Psoas muscle (tissue), 7 donors: ENCODE measurements at regions not wholly inside any gene's neighbourhood (a gene's known extent, or its start where the extent isn't known, plus 50 kb on each side); places are given as distances from the start of the nearest gene placed in this dataset.

Experiments
- ATAC-seq, 4 donors: fragments of 200-7000 bp; cut with Tn5 transposase; one replicate each; pipeline ENCODE4 v1.9.1; 2020; ENCODE audit warnings: moderate library complexity in 3 of 4, mild to moderate bottlenecking in 2 of 4
- DNase-seq, 2 donors: peaks; one replicate each; pipeline ENCODE4 v3.0.0-alpha.2; 2020
- H3K27ac ChIP-seq: fragments of 200-600 bp; one replicate; pipeline ENCODE4 v1.8.0; 2022
- H3K27me3 ChIP-seq, 3 donors: fragments of 200-600 bp in 1 of 3; one replicate each; pipeline versions ENCODE4 v1.6.1 to v1.8.0; 2013 to 2022; ENCODE audit warnings: low read length in 2 of 3, mild to moderate bottlenecking in 2 of 3, moderate library complexity in 1 of 3; ENCODE audit not compliant: insufficient read depth in 3 of 3
- H3K36me3 ChIP-seq, 2 donors: fragments of 200-600 bp in 1 of 2; one replicate each; pipeline versions ENCODE4 v1.6.1 to v1.8.0; 2013 to 2022; ENCODE audit warnings: low read depth in 1 of 2, mild to moderate bottlenecking in 1 of 2, moderate library complexity in 1 of 2; ENCODE audit not compliant: insufficient read depth in 1 of 2
- H3K4me1 ChIP-seq: fragments of 200-600 bp; one replicate; pipeline ENCODE4 v1.8.0; 2022
- H3K4me3 ChIP-seq: fragments of 200-600 bp; one replicate; pipeline ENCODE4 v1.8.0; 2022; ENCODE audit warnings: mild to moderate bottlenecking
- H3K9me3 ChIP-seq: fragments of 200-600 bp; one replicate; pipeline ENCODE4 v1.8.0; 2022
- CTCF ChIP-seq: fragments of 200-600 bp; IDR thresholded peaks from one replicate; pipeline ENCODE4 v1.8.0; 2022; ENCODE audit warnings: antibody characterized with exemption
- WGBS, 3 donors: extraction: QIAGEN DNeasy Blood & Tissue Kit; methylation state at CpG; one replicate each; pipeline versions ENCODE4 v1.1.6 to v1.1.7; 2013; 5-methylcytosine and 5-hydroxymethylcytosine counted together
- intact Hi-C, 2 donors: fragments of 100-400 bp; cut with DNase I; formaldehyde crosslinking; loops; one replicate each; pipeline versions ENCODE4 v1.11.0 to v1.14.2; 2022
- donor health status: healthy with polysubstance abuse.
- donor health status: DM: no; HTN: no; CAD: no; lungs with moderate emphysema.
- donor health status: Bipolar disorder and iron deficiency.
- donor health status: healthy.
- donor health status: DM: yes; HTN: yes; CAD: no.
- donor health status: DM: no; HTN: no; CAD: no.
- donor health status: DM: yes; HTN: yes; CAD: no.

GRCh38 chr3:194738254-194739093 lies 52.8 kb downstream of the FAM43A start:
- ATAC-seq (peak; percentile 96 to 100 (median 99)), DNase-seq (peak; percentile 63 to 92)
- Histone ChIP-seq H3K36me3 (no peaks in the 10 kb centered on the region), H3K27ac (no peak overlapping the region), H3K4me3 (no peak overlapping the region), H3K4me1 (peaks cover 17% of the 10 kb centered on the region), H3K9me3 (peaks cover 4% of the 10 kb centered on the region), H3K27me3 (no peaks in the 10 kb centered on the region)
- intact Hi-C loops: no loop called here
- WGBS, 3 donors: 26 to 42% (median 27%) methylated on average over 6 of the region's 6 CpGs
- no peak for TF ChIP-seq CTCF

GRCh38 chr3:194739498-194740284 lies 54.0 kb downstream of the FAM43A start:
- no peak for DNase-seq
- TF ChIP-seq CTCF: no peak
- Histone ChIP-seq H3K4me1 (peaks cover 17% of the 10 kb centered on the region), H3K27ac (no peak overlapping the region), H3K27me3 (no peaks in the 10 kb centered on the region), H3K36me3 (no peaks in the 10 kb centered on the region), H3K4me3 (no peak overlapping the region), H3K9me3 (peaks cover 4% of the 10 kb centered on the region)
- intact Hi-C loops: no loop called here
- WGBS, 3 donors: 70 to 75% (median 74%) methylated on average over 11 of the region's 11 CpGs
- ATAC-seq: no peak

- no peak for TF ChIP-seq CTCF
- intact Hi-C loops: no loop called here
- no peaks in the 10 kb centered on the region for H3K27me3 ChIP-seq
- no peak overlapping the region for H3K4me3 ChIP-seq
- no peak overlapping the region for H3K27ac ChIP-seq
- 54 to 59% (median 55%) methylated on average over 16 of the region's 16 CpGs for WGBS, 3 donors
- H3K4me1 ChIP-seq: peaks cover 17% of the 10 kb centered on the region
- DNase-seq (no peak), ATAC-seq (no peak)
- no peaks in the 10 kb centered on the region for H3K9me3 ChIP-seq
- no peaks in the 10 kb centered on the region for H3K36me3 ChIP-seq
Observed at GRCh38 chr3:194740859-194741491, 55.3 kb downstream of the FAM43A start.

GRCh38 chr3:194741916-194742315 lies 56.2 kb downstream of the FAM43A start:
- Histone ChIP-seq H3K4me3 (no peak overlapping the region), H3K9me3 (no peaks in the 10 kb centered on the region), H3K27me3 (no peaks in the 10 kb centered on the region), H3K36me3 (no peaks in the 10 kb centered on the region), H3K27ac (no peak overlapping the region), H3K4me1 (peaks cover 17% of the 10 kb centered on the region)
- DNase-seq (no peak), ATAC-seq (no peak)
- WGBS, 3 donors: 63 to 73% (median 69%) methylated on average over 7 of the region's 7 CpGs
- no peak for TF ChIP-seq CTCF
- intact Hi-C loops: no loop called here
